Aorta (tissue), 5 donors: ENCODE measurements at regions not wholly inside any gene's neighbourhood (a gene's known extent, or its start where the extent isn't known, plus 50 kb on each side); places are given as distances from the start of the nearest gene placed in this dataset.

Source experiments
- ATAC-seq: fragments of 200-7000 bp; cut with Tn5 transposase; one replicate; pipeline ENCODE4 v1.9.1; 2022; ENCODE audit warnings: moderate library complexity; ENCODE audit not compliant: low FRiP score
- DNase-seq, 2 donors: peaks; one replicate each; pipeline ENCODE4 v3.0.0-alpha.2; 2020
- H3K27ac ChIP-seq, 2 donors: one replicate each; pipeline ENCODE4 v1.5.1; 2013; ENCODE audit warnings: low read length in 2 of 2, mild to moderate bottlenecking in 2 of 2, moderate library complexity in 2 of 2, control low read depth in 1 of 2, inconsistent platforms in 1 of 2, low read depth in 1 of 2
- H3K27me3 ChIP-seq, 2 donors: one replicate each; pipeline ENCODE4 v1.6.1; 2013; ENCODE audit warnings: control low read depth in 1 of 2, low read length in 1 of 2, mild to moderate bottlenecking in 1 of 2, moderate library complexity in 1 of 2; ENCODE audit not compliant: insufficient read depth in 2 of 2, control insufficient read depth in 1 of 2
- H3K36me3 ChIP-seq, 2 donors: one replicate each; pipeline ENCODE4 v1.6.1; 2013; ENCODE audit warnings: control low read depth in 1 of 2, low read length in 1 of 2, mild to moderate bottlenecking in 1 of 2; ENCODE audit not compliant: insufficient read depth in 2 of 2, control insufficient read depth in 1 of 2
- H3K4me1 ChIP-seq, 2 donors: one replicate each; pipeline ENCODE4 v1.6.1; 2013; ENCODE audit warnings: low read length in 2 of 2, control low read depth in 1 of 2, mild to moderate bottlenecking in 1 of 2, moderate library complexity in 1 of 2; ENCODE audit not compliant: insufficient read depth in 2 of 2, control insufficient read depth in 1 of 2
- H3K4me3 ChIP-seq, 2 donors: one replicate each; pipeline ENCODE4 v1.5.1; 2013; ENCODE audit warnings: low read length in 2 of 2, control low read depth in 1 of 2, mild to moderate bottlenecking in 1 of 2
- H3K9me3 ChIP-seq: one replicate; pipeline ENCODE4 v1.6.1; 2013; ENCODE audit warnings: mild to moderate bottlenecking, low read length; ENCODE audit not compliant: control insufficient read depth
- WGBS, 2 donors: extraction: QIAGEN DNeasy Blood & Tissue Kit; methylation state at CpG; one replicate each; pipeline ENCODE4 v1.1.7; 2013; 5-methylcytosine and 5-hydroxymethylcytosine counted together
- intact Hi-C, 2 donors: fragments of 100-400 bp; cut with DNase I; formaldehyde crosslinking; loops; one replicate each; pipeline versions ENCODE4 v1.14.2 to v1.15.0; 2022
- donor health status: healthy with polysubstance abuse.
- donor health status: Bipolar disorder and iron deficiency.
- donor health status: DM: no; HTN: no; CAD: no.
- donor health status: DM: no; HTN: no; CAD: no.
- donor health status: DM: yes; HTN: yes; CAD: no.

DNA sequence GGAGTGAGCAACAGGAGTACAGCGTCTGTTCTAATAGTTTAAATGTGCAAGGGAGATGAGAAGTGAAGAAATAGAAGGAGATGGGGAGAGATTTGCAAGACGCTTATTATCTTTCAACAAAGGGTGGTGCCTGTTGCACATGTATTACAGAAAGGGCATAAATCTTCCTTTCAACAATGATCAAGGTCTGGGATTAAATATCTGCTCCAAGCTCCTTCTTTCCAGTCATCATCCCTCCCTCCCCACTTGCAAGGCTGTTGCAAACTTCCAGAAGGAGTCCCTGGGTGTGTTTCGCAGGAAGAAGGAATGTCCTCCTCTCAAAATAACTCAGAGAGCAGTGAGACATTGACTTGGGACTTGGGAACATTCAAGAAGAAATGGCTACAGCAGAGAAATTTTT, 63.5 kb upstream of the MYCBP2 start:
- DNase-seq (no peak), ATAC-seq (peak; percentile 48)
- no peak overlapping the region for H3K4me3 ChIP-seq
- intact Hi-C loops, result no loop called here
- WGBS, 2 donors, result 41 to 50% methylated on average over 3 of the region's 3 CpGs
- peaks cover 0 to 2% of the 10 kb centered on the region in 2 donors for H3K27me3 ChIP-seq
- H3K4me1 ChIP-seq, result peaks cover 8 to 9% of the 10 kb centered on the region in 2 donors
- H3K9me3 ChIP-seq, result no peaks in the 10 kb centered on the region
- no peak overlapping the region for H3K27ac ChIP-seq
- H3K36me3 ChIP-seq, result no peaks in the 10 kb centered on the region

DNA sequence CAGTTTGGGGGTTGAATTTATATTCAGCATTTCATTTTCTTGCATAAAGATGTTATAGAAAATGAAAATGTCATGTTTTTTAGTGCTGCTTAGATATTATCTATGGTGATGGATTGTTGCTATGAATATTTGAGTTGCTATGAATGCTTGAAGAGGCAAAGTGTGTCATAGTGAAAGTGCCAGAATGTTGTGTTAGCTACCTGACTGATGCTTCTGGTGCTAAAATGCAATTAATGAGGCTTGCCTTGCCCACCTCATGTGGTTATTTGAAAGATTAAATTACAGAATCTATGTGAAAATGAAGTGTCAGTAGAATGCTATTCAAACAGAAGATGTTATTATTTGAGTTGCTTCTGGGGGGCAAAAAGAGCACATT, 62.7 kb upstream of the MYCBP2 start:
- intact Hi-C loops, result loop anchor here (5.0 kb wide), 2 partner anchors 62 to 88 kb away; partner anchors contain the start of gene MYCBP2 (in 1 of the 2)
- no peak overlapping the region for H3K4me3 ChIP-seq
- ATAC-seq (no peak), DNase-seq (no peak)
- no peak overlapping the region for H3K27ac ChIP-seq
- H3K4me1 ChIP-seq, result peaks cover 8 to 9% of the 10 kb centered on the region in 2 donors
- no peaks in the 10 kb centered on the region for H3K9me3 ChIP-seq
- no peaks in the 10 kb centered on the region for H3K36me3 ChIP-seq
- peaks cover 0 to 2% of the 10 kb centered on the region in 2 donors for H3K27me3 ChIP-seq

DNA sequence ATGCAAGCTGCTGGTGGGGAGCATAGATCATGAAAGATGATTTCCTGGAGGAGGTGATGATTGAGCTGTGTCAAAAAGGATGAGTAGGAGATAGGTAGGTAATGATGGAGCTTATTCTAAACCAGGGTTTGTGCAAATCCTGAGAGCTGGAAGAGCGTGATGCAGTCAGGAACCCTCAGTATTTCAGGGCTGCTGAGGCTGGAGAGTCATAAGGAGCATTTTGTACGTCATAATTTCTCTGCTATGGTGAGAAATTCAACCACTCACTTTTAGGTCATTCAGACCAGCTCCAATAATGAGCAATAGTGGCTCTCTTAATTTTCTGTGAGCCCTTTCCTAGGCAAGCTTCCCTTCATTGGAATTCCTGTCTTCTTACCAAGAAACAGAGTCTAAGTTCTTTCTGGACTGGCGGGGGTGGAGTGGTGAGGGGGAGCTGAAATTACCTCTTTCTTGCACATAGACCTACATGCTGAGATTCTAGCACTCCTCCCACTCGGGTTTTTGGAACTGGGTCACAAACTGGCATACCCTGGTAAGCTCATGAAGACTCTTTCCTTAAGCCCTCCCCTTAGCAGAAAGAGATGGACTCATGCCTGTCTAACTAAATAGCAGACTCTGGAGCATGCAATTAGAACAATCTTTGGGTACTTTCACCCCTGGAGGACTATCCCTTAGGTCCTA, 62.2 kb upstream of the MYCBP2 start:
- peak overlapping the region in 1 of 2 donors; percentile 23 for H3K27ac ChIP-seq

DNA sequence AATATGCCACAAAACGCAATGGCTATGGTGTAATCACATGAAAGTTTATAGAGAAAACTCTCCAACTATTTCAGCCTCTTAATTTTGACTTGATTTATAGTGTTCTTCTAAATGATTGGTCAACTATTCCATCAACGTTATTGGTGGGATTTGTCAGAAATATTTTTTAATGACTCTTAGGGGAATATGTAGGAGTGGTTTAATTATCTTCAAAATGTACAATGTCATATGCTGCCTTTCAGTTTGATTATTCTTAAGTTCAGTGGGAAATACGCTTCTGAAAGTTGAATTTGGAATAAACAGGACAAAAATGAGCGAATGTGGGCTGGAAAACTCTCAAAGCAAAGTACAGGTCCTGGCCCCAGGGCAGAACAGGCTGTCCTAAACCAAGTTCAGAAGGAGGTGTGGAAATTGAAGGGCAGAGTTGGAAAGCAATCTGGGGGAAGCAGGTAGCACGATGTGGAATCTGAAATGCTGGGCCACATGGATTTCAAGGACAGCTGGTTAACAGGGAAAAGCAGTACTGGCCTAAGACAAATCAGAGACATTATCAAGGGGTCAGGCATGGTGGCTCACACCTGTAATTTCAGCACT, 60.8 kb upstream of the MYCBP2 start:
- peaks cover 0 to 2% of the 10 kb centered on the region in 2 donors for H3K27me3 ChIP-seq
- H3K4me3 ChIP-seq, result no peak overlapping the region
- H3K36me3 ChIP-seq, result no peaks in the 10 kb centered on the region
- 13 to 16% methylated on average over 5 of the region's 5 CpGs for WGBS, 2 donors
- ATAC-seq (peak; percentile 39), DNase-seq (no peak)
- H3K27ac ChIP-seq, result peak overlapping the region in 1 of 2 donors; percentile 86
- H3K9me3 ChIP-seq, result no peaks in the 10 kb centered on the region
- H3K4me1 ChIP-seq, result peaks cover 8 to 9% of the 10 kb centered on the region in 2 donors
- intact Hi-C loops, result loop anchor here (2.0 to 5.0 kb wide), 3 partner anchors 57 to 90 kb away; partner anchors contain the start of gene MYCBP2 (in 1 of the 2)

More for the DNA sequence above, 62.2 kb upstream of the MYCBP2 start:
- intact Hi-C loops, result loop anchor here (5.0 kb wide), 2 partner anchors 62 to 88 kb away; partner anchors contain the start of gene MYCBP2 (in 1 of the 2)
- DNase-seq, result no peak
- peaks cover 8 to 9% of the 10 kb centered on the region in 2 donors for H3K4me1 ChIP-seq
- peaks cover 0 to 2% of the 10 kb centered on the region in 2 donors for H3K27me3 ChIP-seq
- no peak for ATAC-seq
- no peaks in the 10 kb centered on the region for H3K9me3 ChIP-seq
- 65 to 67% methylated on average over 4 of the region's 4 CpGs for WGBS, 2 donors
- no peaks in the 10 kb centered on the region for H3K36me3 ChIP-seq
- no peak overlapping the region for H3K4me3 ChIP-seq

DNA sequence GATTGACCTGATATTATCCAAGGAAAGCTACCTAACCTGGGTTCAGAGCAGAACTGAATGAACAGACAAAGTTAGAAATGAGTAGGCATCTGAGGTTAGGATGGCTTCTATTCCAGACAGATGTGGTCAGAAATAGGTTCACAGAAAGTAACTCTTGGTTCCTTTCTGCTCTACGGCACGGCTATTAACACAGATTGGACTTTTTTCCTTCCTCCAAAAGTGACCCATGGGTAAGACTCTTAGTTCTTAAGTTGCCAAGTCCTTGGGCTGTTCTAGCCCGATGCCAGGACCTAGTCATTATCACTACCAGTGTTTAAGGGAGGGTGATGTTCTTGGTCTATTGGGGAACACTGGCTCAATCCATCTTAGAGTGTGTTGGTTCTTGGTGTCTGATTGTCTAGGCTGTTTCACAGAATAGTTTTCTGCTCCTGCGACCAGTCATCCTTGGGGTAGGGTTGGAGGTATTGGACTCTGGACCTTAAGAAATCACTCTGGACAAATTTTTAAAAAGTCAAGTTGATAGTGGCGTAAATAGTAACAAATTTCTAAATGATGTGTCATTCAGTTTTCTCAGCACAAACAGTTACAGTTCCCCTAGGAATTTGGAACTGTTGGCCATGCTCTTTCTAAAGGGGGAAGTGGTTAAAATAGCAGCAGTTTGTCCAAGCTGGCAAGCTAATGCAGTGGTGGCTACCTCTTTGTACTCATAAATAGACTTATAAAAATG, 60.1 kb upstream of the MYCBP2 start:
- peaks cover 8 to 9% of the 10 kb centered on the region in 2 donors for H3K4me1 ChIP-seq
- DNase-seq, result peak in 1 of 2 donors; percentile 68
- whole genome bisulfite sequencing, 2 donors, result 5 to 8% methylated on average over 5 of the region's 5 CpGs
- H3K36me3 ChIP-seq, result no peaks in the 10 kb centered on the region
- H3K27ac ChIP-seq, result peak overlapping the region; percentile 76 to 91
- peak; percentile 89 for ATAC-seq
- intact Hi-C loops, result loop anchor here (2.0 to 5.0 kb wide), 3 partner anchors 56 to 90 kb away; partner anchors contain the start of gene MYCBP2 (in 1 of the 2)
- H3K9me3 ChIP-seq, result no peaks in the 10 kb centered on the region
- H3K4me3 ChIP-seq, result no peak overlapping the region
- peaks cover 0 to 2% of the 10 kb centered on the region in 2 donors for H3K27me3 ChIP-seq

DNA sequence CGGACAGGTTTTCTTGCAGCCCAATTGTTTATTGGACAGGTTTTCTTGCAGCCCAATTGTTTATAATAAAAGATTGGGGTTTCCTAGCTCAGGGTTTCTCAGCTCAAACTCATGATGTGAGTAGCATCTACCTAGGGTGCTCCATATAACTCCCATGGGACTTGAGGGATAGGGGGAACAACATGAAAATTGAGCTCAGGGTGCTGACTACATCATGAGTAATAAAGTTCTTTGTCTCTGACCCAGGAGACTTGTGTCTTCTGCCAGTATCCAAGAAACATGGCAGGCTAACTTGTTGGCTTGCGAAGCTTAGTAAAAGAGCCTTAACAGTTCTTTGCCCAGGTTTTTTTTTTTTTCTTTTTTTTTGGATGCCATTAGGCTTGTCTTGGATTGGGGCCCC, 59.2 kb upstream of the MYCBP2 start:
- Histone ChIP-seq H3K4me1 (peaks cover 8 to 9% of the 10 kb centered on the region in 2 donors), H3K36me3 (no peaks in the 10 kb centered on the region), H3K4me3 (no peak overlapping the region), H3K9me3 (no peaks in the 10 kb centered on the region), H3K27me3 (peaks cover 0 to 2% of the 10 kb centered on the region in 2 donors), H3K27ac (peak overlapping the region in 1 of 2 donors; percentile 40)
- ATAC-seq (no peak), DNase-seq (no peak)
- 40% methylated on average over 2 of the region's 2 CpGs for WGBS, 2 donors
- intact Hi-C loops, result loop anchor here (2.0 to 5.0 kb wide), 3 partner anchors 55 to 91 kb away; partner anchors contain the start of gene MYCBP2 (in 1 of the 2)

DNA sequence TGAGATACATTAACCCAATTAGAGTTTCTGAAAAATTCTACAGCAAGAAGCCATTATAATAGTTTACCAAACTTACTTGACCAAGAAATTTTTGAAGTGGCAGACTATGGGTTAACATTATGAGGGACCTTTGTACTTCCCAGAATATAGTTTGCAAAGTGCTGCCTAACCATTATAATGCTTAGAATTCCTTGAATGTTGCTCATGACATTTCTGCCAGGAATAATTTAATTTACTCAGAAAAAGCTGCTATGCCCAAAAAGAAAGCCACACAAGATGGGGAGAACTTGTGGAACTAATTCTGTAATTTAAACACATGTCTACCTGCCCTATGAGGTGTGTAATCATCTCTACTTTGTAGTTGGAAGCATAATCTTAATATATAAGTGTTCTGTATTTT, 58.1 kb upstream of the MYCBP2 start:
- Histone ChIP-seq H3K36me3 (no peaks in the 10 kb centered on the region), H3K4me3 (no peak overlapping the region), H3K27me3 (peaks cover 0 to 2% of the 10 kb centered on the region in 2 donors), H3K27ac (no peak overlapping the region), H3K4me1 (peaks cover 8 to 9% of the 10 kb centered on the region in 2 donors), H3K9me3 (no peaks in the 10 kb centered on the region)
- intact Hi-C loops, result loop anchor here (5.0 kb wide), 2 partner anchors 58 to 92 kb away; partner anchors contain the start of gene MYCBP2 (in 1 of the 2)
- DNase-seq (no peak), ATAC-seq (no peak)

DNA sequence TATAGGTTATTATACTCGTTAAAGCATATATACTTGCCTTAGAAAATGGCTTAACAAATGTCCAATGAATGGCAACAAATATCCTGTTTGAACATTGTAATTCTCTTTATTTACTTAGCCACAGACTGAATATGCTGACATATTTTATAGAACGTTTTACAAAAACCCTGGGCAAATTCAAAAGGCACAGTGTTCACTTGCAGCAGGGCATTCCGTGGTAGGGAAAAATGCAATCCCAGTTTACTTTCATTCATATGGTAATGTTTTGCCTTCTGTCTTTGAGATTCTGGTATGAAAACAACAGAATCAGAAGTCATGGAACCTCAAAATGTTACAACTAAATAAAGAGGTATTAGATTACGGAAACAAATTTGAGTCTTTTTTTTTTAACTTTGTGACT, 56.2 kb upstream of the MYCBP2 start:
- no peak for ATAC-seq
- 51 to 59% methylated on average over 4 of the region's 4 CpGs for WGBS, 2 donors
- H3K9me3 ChIP-seq, result no peaks in the 10 kb centered on the region
- no peaks in the 10 kb centered on the region for H3K27me3 ChIP-seq
- no peak for DNase-seq
- H3K4me1 ChIP-seq, result peaks cover 4% of the 10 kb centered on the region in 2 donors
- intact Hi-C loops, result no loop called here
- no peak overlapping the region for H3K27ac ChIP-seq
- H3K4me3 ChIP-seq, result no peak overlapping the region
- no peaks in the 10 kb centered on the region for H3K36me3 ChIP-seq
